Calu3 (cell line): ENCODE measurements at regions not wholly inside any gene's neighbourhood (a gene's known extent, or its start where the extent isn't known, plus 50 kb on each side); places are given as distances from the start of the nearest gene placed in this dataset.
"Not testable (repeated sequence)": the region's sequence is repeated elsewhere in the genome, so short reads cannot be mapped to it uniquely, and the experiment has no call there.

Experiments
- BruUV-seq: library from RNA; stranded (reverse); fragments of 400-500 nt; replicated peaks from 2 replicates; lab custom pipeline; 2021; lab: Mats Ljungman, UMichigan
- CTCF ChIA-PET: fragments of 300-600 bp; sonication (Branson Sonifier 250); formaldehyde crosslinking; loops from one replicate; lab custom pipeline; 2022; ENCODE audit warnings: antibody characterized with exemption; lab: Charles Lee
- DNase-seq: peaks from one replicate; pipeline ENCODE4 v3.0.0; 2022
- H3K27ac Mint-ChIP-seq: one replicate; pipeline ENCODE4 v1.8.0; 2022; ENCODE audit warnings: mixed read lengths; ENCODE audit not compliant: unreplicated experiment
- H3K27me3 Mint-ChIP-seq: one replicate; pipeline ENCODE4 v1.8.0; 2022; ENCODE audit warnings: mixed read lengths; ENCODE audit not compliant: unreplicated experiment
- H3K36me3 Mint-ChIP-seq: one replicate; pipeline ENCODE4 v1.8.0; 2022; ENCODE audit warnings: mild to moderate bottlenecking, moderate library complexity, mixed read lengths; ENCODE audit not compliant: insufficient read depth, unreplicated experiment
- H3K4me1 Mint-ChIP-seq: one replicate; pipeline ENCODE4 v1.8.0; 2022; ENCODE audit warnings: mild to moderate bottlenecking, low read depth, mixed read lengths; ENCODE audit not compliant: unreplicated experiment
- H3K4me3 Mint-ChIP-seq: one replicate; pipeline ENCODE4 v1.8.0; 2022; ENCODE audit warnings: mild to moderate bottlenecking, low read depth, moderate library complexity, mixed read lengths; ENCODE audit not compliant: unreplicated experiment
- H3K9me3 Mint-ChIP-seq: one replicate; pipeline ENCODE4 v1.8.0; 2022; ENCODE audit warnings: low read depth, mixed read lengths; ENCODE audit not compliant: unreplicated experiment
- CTCF ChIP-seq: fragments of 200-600 bp; IDR thresholded peaks from one replicate; pipeline ENCODE4 v1.8.0; 2022; ENCODE audit warnings: antibody characterized with exemption; ENCODE audit not compliant: unreplicated experiment
- intact Hi-C: fragments of 100-400 bp; cut with micrococcal nuclease; formaldehyde crosslinking; loops from one replicate; pipeline ENCODE4 v1.10.0; 2022; ENCODE audit not compliant: unreplicated experiment

- CTCF ChIA-PET, result no interaction called here
- no TSS peak for BruUV-seq
- Mint-ChIP-seq H3K4me1 (no peaks in the 10 kb centered on the region), H3K4me3 (no peak overlapping the region), H3K36me3 (no peaks in the 10 kb centered on the region), H3K9me3 (peaks cover 3% of the 10 kb centered on the region), H3K27me3 (no peaks in the 10 kb centered on the region), H3K27ac (no peak overlapping the region)
- TF ChIP-seq CTCF, result no peak
- intact Hi-C loops, result no loop called here
- DNase-seq, result no peak
Observed at GRCh38 chr1:198417039-198417438, 123.4 kb downstream of the ATP6V1G3 start.

- no TSS peak for BruUV-seq
- CTCF ChIA-PET, result no interaction called here
- Mint-ChIP-seq H3K9me3 (peaks cover 3% of the 10 kb centered on the region), H3K27ac (no peak overlapping the region), H3K4me3 (no peak overlapping the region), H3K4me1 (no peaks in the 10 kb centered on the region), H3K36me3 (no peaks in the 10 kb centered on the region), H3K27me3 (no peaks in the 10 kb centered on the region)
- DNase-seq, result no peak
- TF ChIP-seq CTCF, result no peak
- intact Hi-C loops, result no loop called here
Observed at GRCh38 chr1:198416296-198416695, 124.2 kb downstream of the ATP6V1G3 start.

GRCh38 chr1:198411240-198411639 lies 129.2 kb downstream of the ATP6V1G3 start:
- H3K4me3 Mint-ChIP-seq, result no peak overlapping the region
- peaks cover 9% of the 10 kb centered on the region for H3K9me3 Mint-ChIP-seq
- no peaks in the 10 kb centered on the region for H3K36me3 Mint-ChIP-seq
- no peak for TF ChIP-seq CTCF
- H3K27ac Mint-ChIP-seq, result no peak overlapping the region
- CTCF ChIA-PET, result no interaction called here
- DNase-seq, result no peak
- no peaks in the 10 kb centered on the region for H3K27me3 Mint-ChIP-seq
- no peaks in the 10 kb centered on the region for H3K4me1 Mint-ChIP-seq
- intact Hi-C loops, result no loop called here
- no TSS peak for BruUV-seq

GRCh38 chr1:198408716-198409115 lies 131.8 kb downstream of the ATP6V1G3 start:
- no peak overlapping the region for H3K4me3 Mint-ChIP-seq
- peaks cover 6% of the 10 kb centered on the region for H3K9me3 Mint-ChIP-seq
- CTCF ChIA-PET, result no interaction called here
- no peak for DNase-seq
- intact Hi-C loops, result no loop called here
- no peaks in the 10 kb centered on the region for H3K4me1 Mint-ChIP-seq
- no peak overlapping the region for H3K27ac Mint-ChIP-seq
- no peak for TF ChIP-seq CTCF
- no TSS peak for BruUV-seq
- no peaks in the 10 kb centered on the region for H3K27me3 Mint-ChIP-seq
- H3K36me3 Mint-ChIP-seq, result no peaks in the 10 kb centered on the region

GRCh38 chr1:198404632-198405031 lies 135.8 kb downstream of the ATP6V1G3 start:
- DNase-seq, intact Hi-C loops, H3K27ac Mint-ChIP-seq, H3K4me3 Mint-ChIP-seq, H3K4me1 Mint-ChIP-seq, CTCF ChIA-PET, BruUV-seq, H3K9me3 Mint-ChIP-seq, H3K36me3 Mint-ChIP-seq, H3K27me3 Mint-ChIP-seq: not testable (repeated sequence)
